Suprapubic skin (tissue), 4 donors: ENCODE measurements at regions not wholly inside any gene's neighbourhood (a gene's known extent, or its start where the extent isn't known, plus 50 kb on each side); places are given as distances from the start of the nearest gene placed in this dataset.

ENCODE experiments used
- DNase-seq, 2 donors: peaks; one replicate each; pipeline ENCODE4 v3.0.0-alpha.2; 2019; ENCODE audit warnings: low spot score in 2 of 2
- H3K27ac ChIP-seq: fragments of 200-600 bp; sonication (generic); one replicate; pipeline ENCODE4 v1.5.1; 2019
- H3K27me3 ChIP-seq: fragments of 200-600 bp; sonication (generic); one replicate; pipeline ENCODE4 v1.5.1; 2019
- H3K36me3 ChIP-seq: fragments of 200-600 bp; sonication (generic); one replicate; pipeline ENCODE4 v1.5.1; 2019
- H3K4me1 ChIP-seq: fragments of 200-600 bp; sonication (generic); one replicate; pipeline ENCODE4 v1.5.1; 2019
- H3K4me3 ChIP-seq: fragments of 200-600 bp; sonication (generic); one replicate; pipeline ENCODE4 v1.5.1; 2019; ENCODE audit warnings: mild to moderate bottlenecking
- H3K9me3 ChIP-seq: fragments of 200-600 bp; sonication (generic); one replicate; pipeline ENCODE4 v1.5.1; 2019
- EP300 ChIP-seq: sonication (generic); formaldehyde crosslinking; IDR thresholded peaks from one replicate; pipeline ENCODE4 v1.6.1; 2017; ENCODE audit warnings: antibody characterized with exemption
- POLR2A ChIP-seq, 2 donors: fragments of 450-650 bp; IDR thresholded peaks; one replicate each; pipeline ENCODE4 v1.6.1; 2017; ENCODE audit warnings: antibody characterized with exemption in 2 of 2, mild to moderate bottlenecking in 2 of 2, moderate library complexity in 2 of 2
- POLR2AphosphoS5 ChIP-seq, 3 donors: sonication (generic); formaldehyde crosslinking; IDR thresholded peaks; one replicate each; pipeline ENCODE4 v1.6.1; 2017; ENCODE audit warnings: antibody characterized with exemption in 3 of 3
- WGBS: methylation state at CpG from one replicate; pipeline ENCODE4 v1.1.5; 2018; 5-methylcytosine and 5-hydroxymethylcytosine counted together
- TF ChIP-seq, protein P1 (sequence below), 2 donors: fragments of 200-600 bp in 1 of 2; fragments of 450-650 bp in 1 of 2; sonication (generic) in 1 of 2; IDR thresholded peaks; one replicate each; pipeline ENCODE4 v1.5.1; 2016 to 2019; ENCODE audit warnings: antibody characterized with exemption in 2 of 2, mild to moderate bottlenecking in 1 of 2, moderate library complexity in 1 of 2

DNA sequence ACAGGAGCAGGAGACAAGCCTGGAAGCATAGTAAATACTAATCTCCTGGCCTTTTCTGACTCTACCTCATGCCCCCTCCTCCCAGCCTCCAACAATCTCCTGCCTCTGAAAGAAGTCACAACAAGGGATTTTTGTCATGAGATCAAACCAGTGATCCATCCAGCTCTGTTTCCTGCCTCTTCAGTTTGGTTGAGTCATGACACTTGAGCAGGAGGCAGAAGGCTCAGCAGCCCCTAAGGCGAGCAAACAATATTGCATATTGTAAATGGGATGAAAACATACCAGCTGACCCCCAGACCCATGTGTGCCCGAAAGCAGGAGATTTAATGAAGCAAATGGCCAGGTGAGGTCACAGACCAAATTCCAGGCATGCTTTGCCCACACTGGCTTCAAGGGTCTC, 272.8 kb downstream of the GAS1 start:
- TF ChIP-seq EP300 (no peak), POLR2A (IDR thresholded peaks at IDR 0.05) (no peak), POLR2AphosphoS5 (IDR thresholded peaks at IDR 0.05) (no peak)
- TF ChIP-seq, protein P1, sequence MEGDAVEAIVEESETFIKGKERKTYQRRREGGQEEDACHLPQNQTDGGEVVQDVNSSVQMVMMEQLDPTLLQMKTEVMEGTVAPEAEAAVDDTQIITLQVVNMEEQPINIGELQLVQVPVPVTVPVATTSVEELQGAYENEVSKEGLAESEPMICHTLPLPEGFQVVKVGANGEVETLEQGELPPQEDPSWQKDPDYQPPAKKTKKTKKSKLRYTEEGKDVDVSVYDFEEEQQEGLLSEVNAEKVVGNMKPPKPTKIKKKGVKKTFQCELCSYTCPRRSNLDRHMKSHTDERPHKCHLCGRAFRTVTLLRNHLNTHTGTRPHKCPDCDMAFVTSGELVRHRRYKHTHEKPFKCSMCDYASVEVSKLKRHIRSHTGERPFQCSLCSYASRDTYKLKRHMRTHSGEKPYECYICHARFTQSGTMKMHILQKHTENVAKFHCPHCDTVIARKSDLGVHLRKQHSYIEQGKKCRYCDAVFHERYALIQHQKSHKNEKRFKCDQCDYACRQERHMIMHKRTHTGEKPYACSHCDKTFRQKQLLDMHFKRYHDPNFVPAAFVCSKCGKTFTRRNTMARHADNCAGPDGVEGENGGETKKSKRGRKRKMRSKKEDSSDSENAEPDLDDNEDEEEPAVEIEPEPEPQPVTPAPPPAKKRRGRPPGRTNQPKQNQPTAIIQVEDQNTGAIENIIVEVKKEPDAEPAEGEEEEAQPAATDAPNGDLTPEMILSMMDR (IDR thresholded peaks at IDR 0.05): no peak
- DNase-seq: no peak

DNA sequence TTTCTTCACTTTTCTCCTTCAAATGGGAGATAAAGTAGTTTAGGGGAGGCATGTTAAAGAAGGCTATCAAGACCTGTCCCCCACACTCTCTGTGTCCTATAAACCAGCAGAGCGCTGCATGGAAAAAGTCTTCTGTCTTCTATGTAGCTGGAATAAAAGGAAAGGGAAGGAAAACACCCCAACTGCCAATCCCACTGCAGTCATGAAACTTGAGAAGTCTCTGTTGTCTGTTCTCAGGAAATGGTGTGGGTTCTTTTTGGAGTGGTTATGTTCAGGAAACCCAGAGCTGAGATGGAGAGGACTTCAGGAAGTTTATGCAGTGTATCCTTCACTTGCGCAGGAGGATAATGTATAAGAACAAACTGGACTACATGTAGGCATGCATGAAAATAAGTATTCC, 274.3 kb downstream of the GAS1 start:
- H3K4me1 ChIP-seq: no peaks in the 10 kb centered on the region
- DNase-seq: no peak
- WGBS: 88% methylated on average over 2 of the region's 2 CpGs
- H3K4me3 ChIP-seq: no peak overlapping the region
- H3K9me3 ChIP-seq: peaks cover 7% of the 10 kb centered on the region
- no peaks in the 10 kb centered on the region for H3K36me3 ChIP-seq
- no peak overlapping the region for H3K27ac ChIP-seq
- H3K27me3 ChIP-seq: no peaks in the 10 kb centered on the region
- no peak for TF ChIP-seq POLR2A (IDR thresholded peaks at IDR 0.05)
- TF ChIP-seq POLR2AphosphoS5 (IDR thresholded peaks at IDR 0.05): no peak
- TF ChIP-seq EP300: no peak
- TF ChIP-seq, protein P1 (IDR thresholded peaks at IDR 0.05): no peak

More for the DNA sequence above, 272.8 kb downstream of the GAS1 start:
- no peaks in the 10 kb centered on the region for H3K27me3 ChIP-seq
- peaks cover 7% of the 10 kb centered on the region for H3K9me3 ChIP-seq
- WGBS: 97% methylated on average over 2 of the region's 2 CpGs
- no peak overlapping the region for H3K27ac ChIP-seq
- H3K36me3 ChIP-seq: no peaks in the 10 kb centered on the region
- H3K4me1 ChIP-seq: no peaks in the 10 kb centered on the region
- H3K4me3 ChIP-seq: no peak overlapping the region

DNA sequence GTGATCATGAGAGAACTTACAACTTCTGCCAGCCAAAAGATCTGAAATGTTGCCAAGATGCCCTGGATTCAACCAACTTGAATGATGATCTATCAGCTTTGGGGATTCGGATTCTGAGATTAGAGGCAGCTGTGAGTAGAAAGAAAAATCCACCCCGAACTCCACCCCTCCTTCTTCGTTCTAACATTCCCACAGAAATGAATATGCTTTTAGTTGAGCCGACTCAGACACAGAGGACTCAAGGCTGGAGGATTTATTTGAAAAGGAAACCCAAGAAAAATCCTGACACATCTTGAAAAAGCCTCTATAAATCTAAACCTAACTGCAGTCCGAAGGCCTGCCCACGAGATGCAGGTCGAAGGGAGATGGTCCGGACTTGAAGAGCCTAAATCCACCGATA, 275.0 kb downstream of the GAS1 start:
- no peaks in the 10 kb centered on the region for H3K4me1 ChIP-seq
- WGBS: 64% methylated on average over 9 of the region's 9 CpGs
- no peak overlapping the region for H3K27ac ChIP-seq
- no peak overlapping the region for H3K4me3 ChIP-seq
- peaks cover 7% of the 10 kb centered on the region for H3K9me3 ChIP-seq
- TF ChIP-seq EP300 (no peak), POLR2AphosphoS5 (IDR thresholded peaks at IDR 0.05) (no peak), POLR2A (IDR thresholded peaks at IDR 0.05) (no peak)
- TF ChIP-seq, protein P1 (IDR thresholded peaks at IDR 0.05): no peak
- no peaks in the 10 kb centered on the region for H3K27me3 ChIP-seq
- H3K36me3 ChIP-seq: no peaks in the 10 kb centered on the region
- no peak for DNase-seq

DNA sequence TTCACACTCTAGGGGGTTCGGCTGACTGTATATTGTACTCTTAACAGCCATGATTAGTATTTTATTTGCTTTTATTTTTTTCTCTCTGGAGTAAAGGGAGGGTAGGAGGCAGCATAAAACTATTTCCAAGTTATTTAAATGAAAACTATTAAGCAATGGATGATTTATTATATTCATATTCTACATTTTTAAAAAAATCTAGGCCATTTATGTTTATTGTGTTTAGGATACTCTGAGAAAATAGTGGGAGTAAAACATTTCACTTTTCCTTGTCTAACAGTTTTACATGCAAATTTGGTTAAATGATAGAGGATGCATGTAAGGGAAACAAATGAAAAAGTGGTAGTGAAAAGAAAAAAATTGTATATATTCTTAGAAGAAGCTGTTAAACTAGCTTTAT, 276.3 kb downstream of the GAS1 start:
- 92% methylated on average over 1 of the region's 1 CpG for WGBS
- H3K9me3 ChIP-seq: peaks cover 7% of the 10 kb centered on the region
- H3K4me1 ChIP-seq: no peaks in the 10 kb centered on the region
- H3K4me3 ChIP-seq: no peak overlapping the region
- H3K27ac ChIP-seq: no peak overlapping the region
- H3K36me3 ChIP-seq: no peaks in the 10 kb centered on the region
- DNase-seq: no peak
- no peaks in the 10 kb centered on the region for H3K27me3 ChIP-seq
- TF ChIP-seq EP300 (no peak), POLR2AphosphoS5 (IDR thresholded peaks at IDR 0.05) (no peak), POLR2A (IDR thresholded peaks at IDR 0.05) (no peak)
- TF ChIP-seq, protein P1 (IDR thresholded peaks at IDR 0.05): no peak

DNA sequence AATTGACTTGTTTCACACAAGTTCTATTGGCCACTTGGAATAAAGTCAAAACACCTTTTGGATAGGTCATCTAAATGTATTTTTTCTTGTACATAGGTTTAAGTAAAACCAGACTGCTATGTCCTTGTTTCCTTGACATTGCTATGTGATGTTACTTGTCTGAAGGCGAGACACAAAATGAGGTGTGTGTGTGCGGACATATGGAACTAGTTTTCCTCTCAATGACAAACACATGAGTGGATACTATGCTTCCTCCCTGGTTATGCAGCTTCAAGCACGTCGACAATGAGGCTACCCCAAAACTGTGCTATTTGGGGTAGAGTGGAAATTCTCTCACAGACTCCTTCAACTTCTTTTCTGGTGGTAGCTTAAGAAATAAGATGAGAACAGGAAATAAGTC, 276.8 kb downstream of the GAS1 start:
- no peaks in the 10 kb centered on the region for H3K36me3 ChIP-seq
- no peaks in the 10 kb centered on the region for H3K4me1 ChIP-seq
- DNase-seq: no peak
- no peak overlapping the region for H3K4me3 ChIP-seq
- TF ChIP-seq POLR2AphosphoS5 (IDR thresholded peaks at IDR 0.05): no peak
- TF ChIP-seq POLR2A (IDR thresholded peaks at IDR 0.05): no peak
- no peak for TF ChIP-seq EP300
- no peak overlapping the region for H3K27ac ChIP-seq
- H3K27me3 ChIP-seq: no peaks in the 10 kb centered on the region
- peaks cover 7% of the 10 kb centered on the region for H3K9me3 ChIP-seq
- 78% methylated on average over 4 of the region's 4 CpGs for WGBS

DNA sequence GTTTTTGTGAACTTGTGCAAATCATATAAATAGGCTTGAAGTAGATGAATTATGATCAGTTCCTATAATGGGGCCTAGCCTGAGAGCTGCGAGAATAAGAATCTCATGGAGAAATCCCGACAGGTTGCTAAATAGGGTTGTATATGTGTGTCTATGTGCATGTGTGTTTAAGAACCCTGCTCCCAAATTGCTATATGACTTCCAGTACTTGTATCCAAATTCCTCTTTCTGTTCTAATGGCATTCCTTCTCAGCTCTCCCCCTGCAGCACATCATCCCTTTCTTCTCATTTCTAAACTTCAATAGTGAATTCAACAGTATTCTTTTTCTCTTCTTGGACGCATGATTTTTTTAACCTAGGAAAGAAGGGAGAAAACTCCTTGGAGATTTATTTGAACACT, 277.2 kb downstream of the GAS1 start:
- Histone ChIP-seq H3K4me1 (no peaks in the 10 kb centered on the region), H3K27ac (no peak overlapping the region), H3K9me3 (peaks cover 7% of the 10 kb centered on the region), H3K36me3 (no peaks in the 10 kb centered on the region), H3K27me3 (no peaks in the 10 kb centered on the region), H3K4me3 (no peak overlapping the region)
- DNase-seq: no peak
- no peak for TF ChIP-seq POLR2A (IDR thresholded peaks at IDR 0.05)
- TF ChIP-seq EP300: no peak
- TF ChIP-seq, protein P1 (IDR thresholded peaks at IDR 0.05): no peak
- TF ChIP-seq POLR2AphosphoS5 (IDR thresholded peaks at IDR 0.05): no peak
- WGBS: 92% methylated on average over 3 of the region's 3 CpGs
